HEK293 (cell line): ENCODE measurements at regions not wholly inside any gene's neighbourhood (a gene's known extent, or its start where the extent isn't known, plus 50 kb on each side); places are given as distances from the start of the nearest gene placed in this dataset.
A peak's percentile ranks its signal among the peaks of the same experiment; 100 is the strongest.

Source experiments
- CTCF ChIA-PET: fragments of 350-600 bp; formaldehyde crosslinking; extraction: SDS; loops from one replicate; lab custom pipeline; 2021; ENCODE audit warnings: antibody characterized with exemption; lab: Yijun Ruan, JAX
- POLR2A ChIA-PET: fragments of 300-600 bp; formaldehyde crosslinking; extraction: SDS; loops from one replicate; lab custom pipeline; 2020; ENCODE audit warnings: antibody characterized with exemption, inconsistent platforms; lab: Yijun Ruan, JAX
- H3K27ac ChIP-seq: fragments of 200-500 bp; sonication (Bioruptor generic); 2 replicates; pipeline ENCODE4 v1.5.1; 2014; ENCODE audit warnings: low read depth, low read length, control low read depth, inconsistent platforms; ENCODE audit errors: extremely low read depth
- H3K36me3 ChIP-seq, 2 experiments: fragments of 200-500 bp in 1 of 2; sonication (Bioruptor generic) in 1 of 2; 1 replicate in 1 of 2; 2 replicates in 1 of 2; pipeline ENCODE4 v1.5.1; 2014 to 2017; ENCODE audit warnings: inconsistent platforms in 2 of 2, low read length in 2 of 2; ENCODE audit not compliant: control insufficient read depth in 2 of 2, insufficient read depth in 1 of 2
- H3K4me1 ChIP-seq: fragments of 200-500 bp; sonication (Bioruptor generic); 2 replicates; pipeline ENCODE4 v1.5.1; 2014; ENCODE audit warnings: mild to moderate bottlenecking, low read length, inconsistent platforms; ENCODE audit not compliant: control insufficient read depth, insufficient read depth
- H3K4me3 ChIP-seq: 2 replicates; pipeline ENCODE4 v1.5.1; 2011; ENCODE audit warnings: low read depth, mild to moderate bottlenecking, control low read depth, low read length, moderate library complexity
- H3K9me3 ChIP-seq: fragments of 200-500 bp; sonication (Bioruptor generic); 2 replicates; pipeline ENCODE4 v1.5.1; 2014; ENCODE audit warnings: low read depth, low read length, inconsistent platforms; ENCODE audit not compliant: control insufficient read depth, insufficient read depth
- KLF16 ChIP-seq: fragments of 450-650 bp; formaldehyde crosslinking; IDR thresholded peaks from 2 replicates; pipeline ENCODE4 v1.5.1; 2017; ENCODE audit warnings: missing biosample characterization, missing genetic modification characterization
- MYNN ChIP-seq: fragments of 450-650 bp; formaldehyde crosslinking; IDR thresholded peaks from 2 replicates; pipeline ENCODE4 v1.5.1; 2016; ENCODE audit warnings: missing biosample characterization, missing genetic modification characterization, borderline replicate concordance
- PRDM2 ChIP-seq: fragments of 450-650 bp; formaldehyde crosslinking; IDR thresholded peaks from 2 replicates; pipeline ENCODE4 v1.5.1; 2016; ENCODE audit warnings: missing biosample characterization, missing genetic modification characterization, borderline replicate concordance
- PRDM4 ChIP-seq: fragments of 450-650 bp; formaldehyde crosslinking; IDR thresholded peaks from 2 replicates; pipeline ENCODE4 v1.5.1; 2017; ENCODE audit warnings: missing biosample characterization, missing genetic modification characterization
- ZNF112 ChIP-seq: fragments of 450-650 bp; formaldehyde crosslinking; IDR thresholded peaks from 2 replicates; pipeline ENCODE4 v1.5.0; 2017; ENCODE audit warnings: missing biosample characterization, missing genetic modification characterization
- ZNF140 ChIP-seq: fragments of 450-650 bp; formaldehyde crosslinking; IDR thresholded peaks from 2 replicates; pipeline ENCODE4 v1.5.1; 2016; ENCODE audit warnings: missing biosample characterization, missing genetic modification characterization
- ZNF146 ChIP-seq: fragments of 450-650 bp; formaldehyde crosslinking; IDR thresholded peaks from 2 replicates; pipeline ENCODE4 v1.5.1; 2016; ENCODE audit warnings: missing biosample characterization, missing genetic modification characterization
- ZNF155 ChIP-seq: fragments of 450-650 bp; formaldehyde crosslinking; IDR thresholded peaks from 2 replicates; pipeline ENCODE4 v1.5.1; 2016; ENCODE audit warnings: missing biosample characterization, missing genetic modification characterization
- ZNF26 ChIP-seq: fragments of 450-650 bp; formaldehyde crosslinking; IDR thresholded peaks from 2 replicates; pipeline ENCODE4 v1.5.1; 2016; ENCODE audit warnings: missing biosample characterization, missing genetic modification characterization
- ZNF274 ChIP-seq, 2 experiments: fragments of 200-500 bp in 1 of 2; fragments of 450-650 bp in 1 of 2; sonication (Bioruptor generic) in 1 of 2; formaldehyde crosslinking in 1 of 2; IDR thresholded peaks; 2 replicates each; pipeline versions ENCODE4 v1.5.1 to v1.6.1; 2014 to 2016; ENCODE audit warnings: borderline replicate concordance in 1 of 2, inconsistent platforms in 1 of 2, low read length in 1 of 2, missing biosample characterization in 1 of 2, missing genetic modification characterization in 1 of 2
- ZNF311 ChIP-seq: fragments of 450-650 bp; formaldehyde crosslinking; IDR thresholded peaks from 2 replicates; pipeline ENCODE4 v1.5.1; 2017; ENCODE audit warnings: missing biosample characterization, missing genetic modification characterization, borderline replicate concordance
- ZNF416 ChIP-seq: fragments of 450-650 bp; formaldehyde crosslinking; IDR thresholded peaks from 2 replicates; pipeline ENCODE4 v1.5.1; 2016; ENCODE audit warnings: missing biosample characterization, missing genetic modification characterization
- ZNF426 ChIP-seq: fragments of 450-650 bp; formaldehyde crosslinking; IDR thresholded peaks from 2 replicates; pipeline ENCODE4 v1.5.1; 2017; ENCODE audit warnings: missing biosample characterization, missing genetic modification characterization, mild to moderate bottlenecking, inconsistent platforms, moderate library complexity
- ZNF433 ChIP-seq: fragments of 450-650 bp; formaldehyde crosslinking; IDR thresholded peaks from 2 replicates; pipeline ENCODE4 v1.5.1; 2016; ENCODE audit warnings: missing biosample characterization, missing genetic modification characterization, low read depth
- ZNF473 ChIP-seq: fragments of 450-650 bp; formaldehyde crosslinking; IDR thresholded peaks from 2 replicates; pipeline ENCODE4 v1.5.1; 2017; ENCODE audit warnings: missing biosample characterization, missing genetic modification characterization
- ZNF600 ChIP-seq: fragments of 450-650 bp; formaldehyde crosslinking; IDR thresholded peaks from 2 replicates; pipeline ENCODE4 v1.5.1; 2016; ENCODE audit warnings: missing biosample characterization, missing genetic modification characterization
- ZNF626 ChIP-seq: fragments of 450-650 bp; sonication (Bioruptor Pico); formaldehyde crosslinking; IDR thresholded peaks from 2 replicates; pipeline ENCODE4 v1.5.1; 2018; ENCODE audit warnings: missing biosample characterization, missing genetic modification characterization, inconsistent platforms
- ZNF777 ChIP-seq: fragments of 450-650 bp; formaldehyde crosslinking; IDR thresholded peaks from 2 replicates; pipeline ENCODE4 v1.5.1; 2017; ENCODE audit warnings: missing biosample characterization, missing genetic modification characterization, borderline replicate concordance

GRCh38 chr14:106820119-106820518, 1293.7 kb downstream of the TMEM121 start:
- Histone ChIP-seq H3K9me3 (peaks cover 3% of the 10 kb centered on the region), H3K27ac (no peak overlapping the region), H3K4me1 (no peaks in the 10 kb centered on the region), H3K36me3 (no peaks in the 10 kb centered on the region; a peak in 1 of 3 replicates), H3K4me3 (no peak overlapping the region)
- 0 out of 2 replicates have a peak, but pooled peaks have one; percentile 2 for TF ChIP-seq ZNF140 (tag by site-specific recombination)
- no peak for TF ChIP-seq ZNF600 (tag by site-specific recombination)
- POLR2A ChIA-PET: no interaction called here
- CTCF ChIA-PET: interaction anchor here (0.6 to 4.2 kb wide), 5 partner anchors 11 to 53 kb away, joined by 3 to 60 read pairs (median 6); no protein-coding TSS in a partner anchor

GRCh38 chr14:106821119-106821518, 1294.7 kb downstream of the TMEM121 start:
- POLR2A ChIA-PET: no interaction called here
- H3K4me1 ChIP-seq: no peaks in the 10 kb centered on the region
- no peak for TF ChIP-seq ZNF416 (tag by site-specific recombination)
- no peak for TF ChIP-seq ZNF146 (tag by site-specific recombination)
- TF ChIP-seq ZNF112 (tag by site-specific recombination): no peak
- no peak for TF ChIP-seq ZNF274 (IDR thresholded peaks at IDR 0.05; ENCODE audit: low read length)
- no peak for TF ChIP-seq ZNF274 (tag by site-specific recombination; IDR thresholded peaks at IDR 0.05; ENCODE audit: borderline replicate concordance)
- no peak for TF ChIP-seq PRDM2
- no peak for TF ChIP-seq ZNF311 (tag by site-specific recombination)
- no peak for TF ChIP-seq ZNF426 (tag by site-specific recombination)
- no peak for TF ChIP-seq ZNF626 (tag by site-specific recombination)
- no peak for TF ChIP-seq PRDM4
- no peak for TF ChIP-seq ZNF473 (tag by site-specific recombination)
- H3K9me3 ChIP-seq: peaks cover 3% of the 10 kb centered on the region
- CTCF ChIA-PET: interaction anchor here (0.7 to 4.2 kb wide), 12 partner anchors 8 to 158 kb away, joined by 3 to 60 read pairs (median 5); no protein-coding TSS in a partner anchor
- H3K36me3 ChIP-seq: no peaks in the 10 kb centered on the region; a peak in 1 of 3 replicates
- no peak overlapping the region for H3K4me3 ChIP-seq
- no peak overlapping the region for H3K27ac ChIP-seq

- ChIA-PET POLR2A (no interaction called here), CTCF (interaction anchor here (1.0 to 4.2 kb wide), 5 partner anchors 9 to 53 kb away, joined by 3 to 60 read pairs (median 5); no protein-coding TSS in a partner anchor)
- peaks cover 3% of the 10 kb centered on the region for H3K9me3 ChIP-seq
- H3K36me3 ChIP-seq: no peaks in the 10 kb centered on the region
- H3K4me1 ChIP-seq: no peaks in the 10 kb centered on the region
- H3K27ac ChIP-seq: no peak overlapping the region
- H3K4me3 ChIP-seq: no peak overlapping the region
- no peak for TF ChIP-seq ZNF777 (tag by site-specific recombination)
- TF ChIP-seq MYNN (tag by site-specific recombination): no peak
- TF ChIP-seq KLF16: no peak
- no peak for TF ChIP-seq ZNF433
- TF ChIP-seq ZNF155 (tag by site-specific recombination): no peak
- TF ChIP-seq ZNF26 (tag by site-specific recombination): no peak
Measured at GRCh38 chr14:106822905-106823304, 1296.5 kb downstream of the TMEM121 start.
